ENCODE measurements at regions not wholly inside any gene's neighbourhood (a gene's known extent, or its start where the extent isn't known, plus 50 kb on each side); places are given as distances from the start of the nearest gene placed in this dataset.
"Not testable (repeated sequence)": the region's sequence is repeated elsewhere in the genome, so short reads cannot be mapped to it uniquely, and the experiment has no call there.

GRCh38 chr16:32947336-32947735 is 246.7 kb upstream of the TP53TG3C start:
- not testable (repeated sequence) for FAIRE-seq

GRCh38 chr16:32946041-32946560 is 247.9 kb upstream of the TP53TG3C start:
- FAIRE-seq = not testable (repeated sequence)

GRCh38 chr16:32945311-32945710 is 248.7 kb upstream of the TP53TG3C start:
- not testable (repeated sequence) for FAIRE-seq

- FAIRE-seq = not testable (repeated sequence)
Observed at GRCh38 chr16:32939845-32940244, 254.2 kb upstream of the TP53TG3C start.

GRCh38 chr16:32937929-32938328 is 256.1 kb upstream of the TP53TG3C start:
- FAIRE-seq = not testable (repeated sequence)

GRCh38 chr16:32932240-32933040 is 256.5 kb upstream of the TP53TG3 start:
- FAIRE-seq = not testable (repeated sequence)

GRCh38 chr16:32925192-32925591 is 249.2 kb upstream of the TP53TG3 start:
- FAIRE-seq = not testable (repeated sequence)

- not testable (repeated sequence) for FAIRE-seq
Observed at GRCh38 chr16:32922578-32922977, 246.6 kb upstream of the TP53TG3 start.

GRCh38 chr16:32915346-32915745 is 239.4 kb upstream of the TP53TG3 start:
- FAIRE-seq = not testable (repeated sequence)

GRCh38 chr16:32897782-32898181 is 221.8 kb upstream of the TP53TG3 start:
- not testable (repeated sequence) for FAIRE-seq

- not testable (repeated sequence) for FAIRE-seq
Observed at GRCh38 chr16:32885392-32885791, 209.4 kb upstream of the TP53TG3 start.

GRCh38 chr16:32884556-32884955 is 208.6 kb upstream of the TP53TG3 start:
- not testable (repeated sequence) for FAIRE-seq

- FAIRE-seq = not testable (repeated sequence)
Observed at GRCh38 chr16:32882328-32882857, 206.4 kb upstream of the TP53TG3 start.

GRCh38 chr16:32881631-32882030 is 205.7 kb upstream of the TP53TG3 start:
- FAIRE-seq = not testable (repeated sequence)

- not testable (repeated sequence) for FAIRE-seq
Observed at GRCh38 chr16:32880009-32880408, 204.0 kb upstream of the TP53TG3 start.

- not testable (repeated sequence) for FAIRE-seq
Observed at GRCh38 chr16:32876718-32877117, 200.8 kb upstream of the TP53TG3 start.

- not testable (repeated sequence) for FAIRE-seq
Observed at GRCh38 chr16:32873783-32874182, 197.8 kb upstream of the TP53TG3 start.

- FAIRE-seq = not testable (repeated sequence)
Observed at GRCh38 chr16:32873120-32873519, 197.2 kb upstream of the TP53TG3 start.

GRCh38 chr16:32870628-32871027 is 194.7 kb upstream of the TP53TG3 start:
- not testable (repeated sequence) for FAIRE-seq

- FAIRE-seq = not testable (repeated sequence)
Observed at GRCh38 chr16:32868334-32868733, 192.4 kb upstream of the TP53TG3 start.

GRCh38 chr16:32865284-32865683 is 189.3 kb upstream of the TP53TG3 start:
- FAIRE-seq = not testable (repeated sequence)

- FAIRE-seq = not testable (repeated sequence)
Observed at GRCh38 chr16:32861476-32862201, 185.7 kb upstream of the TP53TG3 start.

- not testable (repeated sequence) for FAIRE-seq
Observed at GRCh38 chr16:32847379-32847778, 171.4 kb upstream of the TP53TG3 start.
